SK-N-SH (cell line): ENCODE measurements at regions not wholly inside any gene's neighbourhood (a gene's known extent, or its start where the extent isn't known, plus 50 kb on each side); places are given as distances from the start of the nearest gene placed in this dataset.

Source experiments
- CHD2 ChIP-seq: fragments of 150-350 bp; IDR thresholded peaks from 2 replicates; pipeline ENCODE4 v1.6.1; 2018; ENCODE audit warnings: low read length; ENCODE audit not compliant: partially characterized antibody
- CTCF ChIP-seq: fragments of 200-600 bp; sonication (generic); IDR thresholded peaks from 2 replicates; pipeline ENCODE4 v1.6.1; 2017; ENCODE audit warnings: antibody characterized with exemption, mild to moderate bottlenecking, moderate library complexity
- EP300 ChIP-seq, 2 experiments: IDR thresholded peaks; 2 replicates each; pipeline versions ENCODE4 v1.4.0 to v1.6.1; 2012; ENCODE audit warnings: borderline replicate concordance in 1 of 2, low read depth in 1 of 2, low read length in 1 of 2
- FOXM1 ChIP-seq: IDR thresholded peaks from 2 replicates; pipeline ENCODE4 v1.4.0; 2012; ENCODE audit warnings: low read depth, mild to moderate bottlenecking
- GABPA ChIP-seq: IDR thresholded peaks from 2 replicates; pipeline ENCODE4 v1.4.0; 2012; ENCODE audit warnings: low read depth, mild to moderate bottlenecking
- MAX ChIP-seq: IDR thresholded peaks from 2 replicates; pipeline ENCODE4 v1.4.0; 2012; ENCODE audit warnings: low read depth
- MEF2A ChIP-seq: IDR thresholded peaks from 2 replicates; pipeline ENCODE4 v1.4.0; 2012; ENCODE audit warnings: low read depth, borderline replicate concordance
- NRF1 ChIP-seq: IDR thresholded peaks from 2 replicates; pipeline ENCODE4 v1.6.1; 2012; ENCODE audit warnings: low read depth, mild to moderate bottlenecking, low read length
- POLR2AphosphoS5 ChIP-seq: IDR thresholded peaks from 2 replicates; pipeline ENCODE4 v1.6.1; 2012; ENCODE audit warnings: low read depth, low read length
- RFX5 ChIP-seq: IDR thresholded peaks from 2 replicates; pipeline ENCODE4 v1.6.1; 2012; ENCODE audit warnings: mild to moderate bottlenecking, improper control_type of control experiment, low read length
- TAF1 ChIP-seq: IDR thresholded peaks from 2 replicates; pipeline ENCODE4 v1.6.1; 2012; ENCODE audit warnings: low read depth, mild to moderate bottlenecking, low read length, moderate library complexity, borderline replicate concordance
- TCF12 ChIP-seq: IDR thresholded peaks from 2 replicates; pipeline ENCODE4 v1.4.0; 2012
- TEAD4 ChIP-seq: IDR thresholded peaks from 2 replicates; pipeline ENCODE4 v1.4.0; 2012; ENCODE audit warnings: mild to moderate bottlenecking, borderline replicate concordance; ENCODE audit not compliant: insufficient read depth

GRCh38 chr5:97801461-97801860 is 618.4 kb upstream of the RIOK2 start:
- no peak for TF ChIP-seq CTCF
- TF ChIP-seq FOXM1 = no peak
- TF ChIP-seq CHD2 = no peak
- no peak for TF ChIP-seq GABPA
- TF ChIP-seq EP300 (IDR thresholded peaks at IDR 0.05; ENCODE audit: borderline replicate concordance in 1 of 2, low read depth in 1 of 2, low read length in 1 of 2) = no peak
- no peak for TF ChIP-seq TEAD4
- TF ChIP-seq MEF2A = no peak
- TF ChIP-seq POLR2AphosphoS5 = no peak
- no peak for TF ChIP-seq TAF1
- TF ChIP-seq MAX = no peak
- no peak for TF ChIP-seq NRF1
- no peak for TF ChIP-seq TCF12
- TF ChIP-seq RFX5 = no peak
